GM23338 (cell line): ENCODE measurements at regions not wholly inside any gene's neighbourhood (a gene's known extent, or its start where the extent isn't known, plus 50 kb on each side); places are given as distances from the start of the nearest gene placed in this dataset.

Source experiments
- ATAC-seq: fragments of 200-7000 bp; cut with Tn5 transposase; 3 replicates; pipeline ENCODE4 v1.9.1; 2020
- DNase-seq: peaks from one replicate; pipeline ENCODE4 v3.0.0-alpha.2; 2015; ENCODE audit warnings: low spot score
- H2AFZ ChIP-seq: fragments of 200-600 bp; sonication (generic); 2 replicates; pipeline ENCODE4 v1.8.0; 2016; ENCODE audit warnings: antibody characterized with exemption, mild to moderate bottlenecking, moderate library complexity
- H3F3A ChIP-seq: fragments of 200-600 bp; sonication (generic); replicated peaks from 2 replicates; pipeline ENCODE4 v1.8.0; 2017; ENCODE audit warnings: antibody characterized with exemption, mixed run types, low read depth
- H3K27ac ChIP-seq: fragments of 200-600 bp; sonication (generic); 2 replicates; pipeline ENCODE4 v1.6.1; 2016; ENCODE audit warnings: low read depth
- H3K27me3 ChIP-seq: fragments of 200-600 bp; sonication (generic); 2 replicates; pipeline ENCODE4 v1.8.0; 2016; ENCODE audit warnings: mild to moderate bottlenecking, mixed run types, moderate library complexity; ENCODE audit not compliant: insufficient read depth
- H3K36me3 ChIP-seq: fragments of 200-600 bp; sonication (generic); 2 replicates; pipeline ENCODE4 v1.8.0; 2016; ENCODE audit warnings: mild to moderate bottlenecking; ENCODE audit not compliant: insufficient read depth
- H3K4me1 ChIP-seq: fragments of 200-600 bp; sonication (generic); 2 replicates; pipeline ENCODE4 v1.8.0; 2016; ENCODE audit warnings: mild to moderate bottlenecking, moderate library complexity; ENCODE audit not compliant: insufficient read depth
- H3K4me2 ChIP-seq: fragments of 200-600 bp; sonication (generic); 2 replicates; pipeline ENCODE4 v1.7.1; 2017; ENCODE audit warnings: mixed run types
- H3K4me3 ChIP-seq: fragments of 200-600 bp; sonication (generic); 2 replicates; pipeline ENCODE4 v1.6.1; 2016; ENCODE audit warnings: mixed run types
- H3K79me2 ChIP-seq: fragments of 200-600 bp; sonication (generic); replicated peaks from 2 replicates; pipeline ENCODE4 v1.8.0; 2017; ENCODE audit warnings: mild to moderate bottlenecking; ENCODE audit not compliant: insufficient read depth
- H3K9me2 ChIP-seq: fragments of 200-600 bp; sonication (generic); 2 replicates; pipeline ENCODE4 v1.8.0; 2017; ENCODE audit not compliant: insufficient read depth
- H4K20me1 ChIP-seq: fragments of 200-600 bp; sonication (generic); replicated peaks from 2 replicates; pipeline ENCODE4 v1.8.0; 2017; ENCODE audit warnings: mild to moderate bottlenecking; ENCODE audit not compliant: insufficient read depth
- H3K27ac Mint-ChIP-seq: 2 replicates; pipeline ENCODE4 v1.8.0; 2020; ENCODE audit warnings: inconsistent platforms, mild to moderate bottlenecking, moderate library complexity, mixed read lengths
- H3K27me3 Mint-ChIP-seq: 3 replicates; pipeline ENCODE4 v1.8.0; 2022; ENCODE audit warnings: low read depth, mild to moderate bottlenecking, moderate library complexity, mixed read lengths, inconsistent platforms; ENCODE audit not compliant: insufficient read depth, poor library complexity
- H3K36me3 Mint-ChIP-seq: 3 replicates; pipeline ENCODE4 v1.8.0; 2021; ENCODE audit warnings: low read depth, mild to moderate bottlenecking, inconsistent platforms, moderate library complexity, mixed read lengths
- H3K4me1 Mint-ChIP-seq: 3 replicates; pipeline ENCODE4 v1.8.0; 2020; ENCODE audit warnings: mild to moderate bottlenecking, inconsistent platforms, mixed read lengths
- H3K4me3 Mint-ChIP-seq: 3 replicates; pipeline ENCODE4 v1.8.0; 2021; ENCODE audit warnings: moderate library complexity, mild to moderate bottlenecking, inconsistent platforms, mixed read lengths
- H3K9me3 Mint-ChIP-seq: 3 replicates; pipeline ENCODE4 v1.8.0; 2020; ENCODE audit warnings: moderate library complexity, mild to moderate bottlenecking, inconsistent platforms, mixed read lengths
- CREB1 ChIP-seq: fragments of 250-450 bp; sonication (Bioruptor Pico); IDR thresholded peaks from 2 replicates; pipeline ENCODE4 v1.5.0; 2020; ENCODE audit warnings: low read depth, mild to moderate bottlenecking, moderate library complexity
- CTCF ChIP-seq, 2 experiments: fragments of 200-600 bp in 1 of 2; sonication (generic) in 1 of 2; conservative IDR thresholded peaks; 2 replicates each; pipeline versions ENCODE4 v1.5.1 to v1.6.1; 2016 to 2017; ENCODE audit warnings: antibody characterized with exemption in 2 of 2, low read depth in 2 of 2, mild to moderate bottlenecking in 2 of 2, moderate library complexity in 1 of 2
- ETS1 ChIP-seq: IDR thresholded peaks from 2 replicates; pipeline ENCODE4 v1.6.1; 2016; ENCODE audit warnings: antibody characterized with exemption
- EZH2 ChIP-seq: fragments of 200-600 bp; sonication (generic); IDR thresholded peaks from one replicate; pipeline ENCODE4 v1.8.0; 2017; ENCODE audit warnings: antibody characterized with exemption, mild to moderate bottlenecking, low read depth; ENCODE audit not compliant: unreplicated experiment
- JUNB ChIP-seq: IDR thresholded peaks from one replicate; pipeline ENCODE4 v1.6.1; 2016; ENCODE audit warnings: antibody characterized with exemption; ENCODE audit not compliant: unreplicated experiment
- NANOG ChIP-seq: IDR thresholded peaks from 2 replicates; pipeline ENCODE4 v1.6.1; 2016; ENCODE audit warnings: antibody characterized with exemption, borderline replicate concordance
- POLR2AphosphoS5 ChIP-seq: IDR thresholded peaks from 2 replicates; pipeline ENCODE4 v1.6.1; 2016; ENCODE audit warnings: antibody characterized with exemption, low read depth
- REST ChIP-seq: IDR thresholded peaks from one replicate; pipeline ENCODE4 v1.6.1; 2018; ENCODE audit warnings: antibody characterized with exemption; ENCODE audit not compliant: unreplicated experiment
- STAT1 ChIP-seq: IDR thresholded peaks from one replicate; pipeline ENCODE4 v1.6.1; 2016; ENCODE audit warnings: antibody characterized with exemption; ENCODE audit not compliant: unreplicated experiment
- ZNF114 ChIP-seq: fragments of 250-450 bp; sonication (Bioruptor Pico); IDR thresholded peaks from 2 replicates; pipeline ENCODE4 v1.5.0; 2020; ENCODE audit warnings: mild to moderate bottlenecking, moderate library complexity
- ZNF331 ChIP-seq: fragments of 250-450 bp; sonication (Bioruptor Pico); IDR thresholded peaks from 2 replicates; pipeline ENCODE4 v1.5.0; 2020; ENCODE audit warnings: low read depth, mild to moderate bottlenecking, moderate library complexity
- ZNF462 ChIP-seq: fragments of 250-450 bp; sonication (Bioruptor Pico); IDR thresholded peaks from 2 replicates; pipeline ENCODE4 v1.5.0; 2020; ENCODE audit warnings: mild to moderate bottlenecking, moderate library complexity

- H3K79me2 ChIP-seq = no peaks in the 10 kb centered on the region
- H4K20me1 ChIP-seq = no peaks in the 10 kb centered on the region
- no peaks in the 10 kb centered on the region for H3K27me3 ChIP-seq
- no peak overlapping the region for H3K27ac Mint-ChIP-seq
- no peak overlapping the region for H3K4me2 ChIP-seq
- H3K4me3 ChIP-seq = no peak overlapping the region
- no peaks in the 10 kb centered on the region for H3K4me1 Mint-ChIP-seq
- no peaks in the 10 kb centered on the region for H3K36me3 ChIP-seq
- H2AFZ ChIP-seq = 0 out of 2 replicates have a peak overlapping the region, but pooled peaks have one; percentile 12
- ATAC-seq = no peak
- H3K9me3 Mint-ChIP-seq = 0 out of 3 replicates have a peak, but pooled peaks cover 2% of the 10 kb centered on the region
- no peaks in the 10 kb centered on the region for H3K27me3 Mint-ChIP-seq
- no peak overlapping the region for H3K27ac ChIP-seq
- H3K4me1 ChIP-seq = no peaks in the 10 kb centered on the region
- TF ChIP-seq POLR2AphosphoS5 = no peak
- TF ChIP-seq NANOG = no peak
- no peak for TF ChIP-seq CTCF (conservative IDR thresholded peaks at IDR 0.05; ENCODE audit: low read depth in 2 of 2)
- TF ChIP-seq STAT1 = no peak
- TF ChIP-seq REST = no peak
- no peak for TF ChIP-seq ZNF462
- TF ChIP-seq CREB1 = no peak
- TF ChIP-seq ZNF331 (CRISPR knock-in tag) = no peak
- TF ChIP-seq EZH2 = no peak
- no peak for TF ChIP-seq JUNB
- TF ChIP-seq ZNF114 (CRISPR knock-in tag) = no peak
- TF ChIP-seq ETS1 = no peak
- peaks cover 6% of the 10 kb centered on the region; the same call in 1 of the 2 replicates for H3K9me2 ChIP-seq
- no peak overlapping the region for H3K4me3 Mint-ChIP-seq
- no peaks in the 10 kb centered on the region for H3F3A ChIP-seq
- H3K36me3 Mint-ChIP-seq = no peaks in the 10 kb centered on the region
- no peak for DNase-seq
These were observed 1707.2 kb upstream of the ACO1 start for GRCh38 chr9:30677221-30677620.
